HuH-7.5 (cell line): ENCODE measurements at regions not wholly inside any gene's neighbourhood (a gene's known extent, or its start where the extent isn't known, plus 50 kb on each side); places are given as distances from the start of the nearest gene placed in this dataset.
A peak's percentile ranks its signal among the peaks of the same experiment; 100 is the strongest.

Source experiments
- DNase-seq: peaks from one replicate; pipeline ENCODE4 v3.0.0; 2011; ENCODE audit warnings: low spot score

DNA sequence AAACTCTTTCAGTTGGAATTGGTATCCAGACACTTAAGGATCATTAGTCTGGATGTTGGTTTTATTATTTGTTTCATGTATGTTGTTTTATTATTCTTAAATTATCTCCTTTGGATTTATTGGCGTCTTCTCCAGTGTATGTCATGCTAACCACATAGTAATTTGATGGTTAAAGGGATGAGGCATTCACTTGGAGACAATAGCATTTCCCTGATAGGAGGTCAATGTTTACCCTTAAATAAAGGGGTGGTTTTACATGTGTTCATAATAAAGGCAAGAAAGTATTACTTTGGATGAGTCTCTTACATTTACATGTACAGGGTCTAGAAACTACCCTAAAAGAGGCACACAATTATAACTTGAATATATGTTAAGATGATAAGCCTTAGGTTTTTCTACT, 51.2 kb upstream of the RNF144B start:
- DNase-seq = no peak

DNA sequence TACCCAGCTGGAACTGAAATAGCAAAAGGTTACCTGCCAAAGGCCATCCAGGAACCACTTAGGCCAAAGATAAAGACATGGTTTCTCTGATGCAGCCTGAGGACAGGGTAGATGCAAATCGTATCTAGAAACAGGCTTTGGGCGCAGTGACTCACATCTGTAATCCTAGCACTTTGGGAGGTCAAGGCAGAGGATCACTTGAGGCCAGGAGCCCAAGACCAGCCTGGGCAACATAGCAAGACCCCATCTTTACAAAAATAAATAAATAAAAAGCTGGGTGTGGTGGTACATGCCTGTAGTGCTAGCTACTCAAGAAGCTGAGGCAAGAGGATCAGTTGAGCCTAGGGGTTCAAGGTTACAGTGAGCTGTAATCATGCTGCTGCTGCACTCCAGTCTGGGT, 52.9 kb upstream of the RNF144B start:
- DNase-seq = no peak

- no peak for DNase-seq
Measured at GRCh38 chr6:18330548-18331081, 56.5 kb upstream of the RNF144B start.

GRCh38 chr6:18329776-18330175, 57.4 kb upstream of the RNF144B start:
- DNase-seq = no peak

GRCh38 chr6:18328540-18328939, 58.6 kb upstream of the RNF144B start:
- DNase-seq = no peak

DNA sequence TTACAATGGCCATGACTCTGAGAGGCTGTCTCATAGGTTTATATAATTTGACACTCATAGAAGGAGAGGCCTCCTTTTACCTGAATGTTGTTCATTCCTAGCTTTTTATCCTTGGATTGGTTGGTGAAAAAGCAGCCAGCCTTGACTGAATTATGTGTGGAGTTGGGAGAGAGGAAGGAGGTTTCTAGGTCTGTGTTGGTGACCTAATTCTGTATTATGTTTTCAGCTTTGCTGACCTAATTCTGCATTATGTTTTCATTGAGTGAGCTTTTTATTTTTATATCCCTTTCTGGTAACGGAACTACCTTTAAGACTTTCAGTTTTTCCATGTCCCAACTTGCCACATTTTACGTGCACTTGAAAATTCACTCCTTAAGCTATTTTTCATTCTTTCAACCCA, 59.1 kb upstream of the RNF144B start:
- no peak for DNase-seq

DNA sequence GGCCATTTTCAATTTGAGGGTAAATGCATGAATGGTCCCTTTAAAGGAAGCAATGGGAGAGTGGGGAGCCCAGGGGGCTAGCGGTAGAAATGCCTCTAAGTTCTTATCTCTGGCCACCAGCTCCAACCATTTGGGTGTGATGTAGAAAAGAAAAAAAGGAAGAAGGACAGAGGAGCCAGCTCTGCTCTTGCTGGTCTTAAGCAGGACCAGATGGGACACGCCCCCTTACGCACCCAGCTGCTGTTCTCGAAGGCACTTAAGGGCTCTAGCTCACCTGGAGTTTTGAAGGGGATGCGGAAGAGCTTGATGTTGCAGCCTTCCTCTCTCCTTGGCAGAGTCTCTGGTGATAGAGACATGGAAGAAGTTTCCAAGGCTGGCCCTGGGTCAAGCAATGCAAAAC, 59.5 kb upstream of the RNF144B start:
- DNase-seq = no peak

- DNase-seq = no peak
Measured at GRCh38 chr6:18326980-18327379, 60.2 kb upstream of the RNF144B start.

DNA sequence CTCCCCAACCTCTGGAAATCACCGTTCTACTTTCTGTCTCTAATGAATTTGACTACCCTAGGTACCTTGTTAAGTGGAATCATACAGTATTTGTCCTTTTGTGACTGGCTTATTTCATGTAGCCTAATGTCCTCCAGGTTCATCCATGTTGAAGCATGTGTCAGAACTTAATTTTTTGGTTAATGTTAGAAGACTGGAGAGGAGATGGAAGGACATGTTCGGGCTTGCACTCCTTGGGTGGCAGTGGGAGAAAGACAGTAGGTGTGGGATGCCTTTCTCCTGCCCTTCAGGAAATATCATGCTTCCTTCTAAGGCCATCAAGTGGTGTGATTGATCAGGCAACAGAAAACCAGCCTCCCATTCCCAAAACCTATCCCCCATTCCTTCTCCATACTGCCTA, 61.1 kb upstream of the RNF144B start:
- no peak for DNase-seq

- DNase-seq = no peak
Measured at GRCh38 chr6:18324706-18325042, 60.3 kb upstream of the DEK start.

- peak; percentile 25 for DNase-seq
Measured at GRCh38 chr6:18323935-18324705, 59.8 kb upstream of the DEK start.

- no peak for DNase-seq
Measured at GRCh38 chr6:18317850-18318249, 53.5 kb upstream of the DEK start.

DNA sequence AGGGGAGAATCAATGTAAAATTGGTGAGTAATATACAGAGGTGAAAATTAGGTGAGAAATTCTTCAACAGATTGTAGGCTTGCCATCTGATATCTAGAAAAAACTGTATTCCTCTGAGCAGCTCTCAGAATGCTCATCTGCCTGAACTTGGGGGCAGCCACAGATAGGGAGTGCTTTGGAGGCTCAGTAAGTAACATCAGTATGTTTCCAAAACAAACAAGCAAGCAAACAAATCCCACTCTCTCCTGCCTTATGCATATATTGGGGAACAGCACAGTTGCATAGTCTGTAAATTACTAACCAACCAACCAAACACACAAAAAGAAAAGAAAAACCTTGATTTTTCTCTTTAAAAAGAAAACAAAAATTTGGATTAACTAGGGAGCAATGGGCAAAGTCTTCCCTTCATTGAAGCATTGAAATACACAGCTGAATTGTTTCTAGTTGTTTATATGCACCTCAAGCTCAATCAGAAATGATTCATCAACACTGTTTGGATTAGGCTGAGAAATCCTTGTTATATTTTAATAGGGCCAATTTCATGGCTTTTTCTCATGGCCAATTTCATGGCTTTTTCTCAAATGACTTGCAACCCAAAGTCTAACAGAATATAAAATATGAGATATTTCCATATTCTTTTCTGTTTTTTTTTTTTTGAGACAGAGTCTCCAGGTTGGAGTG, 50.1 kb upstream of the DEK start:
- DNase-seq = no peak
